SU-DHL-6 (cell line): ENCODE measurements at regions not wholly inside any gene's neighbourhood (a gene's known extent, or its start where the extent isn't known, plus 50 kb on each side); places are given as distances from the start of the nearest gene placed in this dataset.

ENCODE experiments used
- EZH2phosphoT487 ChIP-seq: fragments of 200-600 bp; sonication (generic), shearing (Covaris generic); conservative IDR thresholded peaks from 2 replicates; pipeline ENCODE4 v1.6.1; 2018; ENCODE audit warnings: mild to moderate bottlenecking, antibody characterized with exemption, low read length, moderate library complexity, mixed read lengths
- TF ChIP-seq, protein P1 (sequence below): fragments of 200-600 bp; sonication (generic); IDR thresholded peaks from one replicate; pipeline ENCODE4 v1.5.1; 2017; ENCODE audit warnings: antibody characterized with exemption, mild to moderate bottlenecking, low read length, moderate library complexity; ENCODE audit not compliant: insufficient read depth, poor library complexity, severe bottlenecking

DNA sequence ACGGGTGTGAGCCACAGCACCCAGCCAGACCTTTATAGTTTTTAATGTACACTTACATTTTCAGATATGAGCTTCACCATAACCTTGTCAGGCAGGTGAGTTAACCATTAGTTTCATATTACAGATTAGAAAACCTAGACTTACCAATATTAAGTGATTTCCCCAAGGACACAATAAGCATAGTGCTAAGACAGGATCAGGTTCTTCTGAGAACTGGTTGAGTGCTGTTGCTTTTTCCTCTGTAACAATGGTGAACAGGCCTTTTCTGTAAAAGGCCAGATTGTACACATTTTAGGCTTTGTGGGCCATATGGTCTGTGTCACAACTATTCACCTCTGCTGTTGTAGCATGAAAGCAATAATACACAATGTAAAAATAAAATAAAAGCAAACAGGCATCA is 332.0 kb downstream of the PIK3C3 start:
- TF ChIP-seq, protein P1, sequence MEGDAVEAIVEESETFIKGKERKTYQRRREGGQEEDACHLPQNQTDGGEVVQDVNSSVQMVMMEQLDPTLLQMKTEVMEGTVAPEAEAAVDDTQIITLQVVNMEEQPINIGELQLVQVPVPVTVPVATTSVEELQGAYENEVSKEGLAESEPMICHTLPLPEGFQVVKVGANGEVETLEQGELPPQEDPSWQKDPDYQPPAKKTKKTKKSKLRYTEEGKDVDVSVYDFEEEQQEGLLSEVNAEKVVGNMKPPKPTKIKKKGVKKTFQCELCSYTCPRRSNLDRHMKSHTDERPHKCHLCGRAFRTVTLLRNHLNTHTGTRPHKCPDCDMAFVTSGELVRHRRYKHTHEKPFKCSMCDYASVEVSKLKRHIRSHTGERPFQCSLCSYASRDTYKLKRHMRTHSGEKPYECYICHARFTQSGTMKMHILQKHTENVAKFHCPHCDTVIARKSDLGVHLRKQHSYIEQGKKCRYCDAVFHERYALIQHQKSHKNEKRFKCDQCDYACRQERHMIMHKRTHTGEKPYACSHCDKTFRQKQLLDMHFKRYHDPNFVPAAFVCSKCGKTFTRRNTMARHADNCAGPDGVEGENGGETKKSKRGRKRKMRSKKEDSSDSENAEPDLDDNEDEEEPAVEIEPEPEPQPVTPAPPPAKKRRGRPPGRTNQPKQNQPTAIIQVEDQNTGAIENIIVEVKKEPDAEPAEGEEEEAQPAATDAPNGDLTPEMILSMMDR = no peak
- no peak for TF ChIP-seq EZH2phosphoT487
